Pons (tissue), 1 donor: ENCODE measurements at regions not wholly inside any gene's neighbourhood (a gene's known extent, or its start where the extent isn't known, plus 50 kb on each side); places are given as distances from the start of the nearest gene placed in this dataset.
A peak's percentile ranks its signal among the peaks of the same experiment; 100 is the strongest.

ENCODE experiments used
- DNase-seq: peaks from one replicate; pipeline ENCODE4 v3.0.0-alpha.2; 2016; ENCODE audit warnings: low spot score

DNA sequence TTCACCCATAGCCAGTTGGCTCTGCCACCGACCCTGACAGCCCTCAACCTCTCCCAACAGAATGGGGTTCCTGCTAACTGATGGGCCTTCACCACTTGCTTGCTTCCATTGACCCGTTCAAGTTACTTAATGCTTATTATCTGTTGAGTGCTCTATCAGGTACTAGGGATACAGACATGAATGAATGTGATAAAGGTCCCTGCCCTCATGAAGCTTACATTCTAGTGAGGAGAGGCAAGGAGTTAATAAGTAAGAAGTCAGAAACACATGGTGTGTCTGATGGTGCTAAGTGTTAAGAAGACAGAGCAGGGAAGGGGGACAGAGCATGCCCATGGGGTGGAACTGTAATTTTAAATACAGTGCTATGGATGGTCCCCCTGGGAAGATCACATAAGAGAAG, 107.5 kb upstream of the JUN start:
- no peak for DNase-seq

DNA sequence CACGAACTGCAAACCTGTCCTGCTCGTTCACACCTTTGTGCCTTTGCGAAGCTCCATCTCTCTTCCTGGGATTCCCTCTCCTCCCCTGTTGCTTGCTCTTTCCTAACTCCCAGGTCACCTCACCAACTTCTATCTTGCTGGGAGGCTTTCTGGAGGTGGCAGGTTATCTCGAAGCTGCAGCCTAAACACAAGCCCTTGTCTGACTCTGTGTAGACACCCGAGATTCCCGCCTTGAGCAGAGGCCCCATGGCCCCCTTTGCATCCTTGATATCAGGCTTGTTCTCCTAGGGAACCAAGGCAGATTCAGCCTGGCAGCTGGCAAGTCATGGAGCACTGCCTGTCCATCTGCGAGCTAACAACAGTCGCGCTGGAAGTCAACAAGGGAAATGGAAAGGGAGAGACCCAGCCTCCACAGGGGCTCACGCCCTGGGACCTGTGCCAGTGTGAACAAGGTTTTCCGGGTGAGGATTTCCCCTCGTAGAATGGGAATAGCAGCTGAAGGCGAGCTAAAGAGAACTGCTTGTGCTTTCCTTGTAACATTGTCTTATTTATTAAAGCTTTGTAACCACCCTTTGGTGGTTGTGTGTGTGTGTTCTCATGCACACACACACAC, 109.5 kb upstream of the JUN start:
- DNase-seq, result no peak

DNA sequence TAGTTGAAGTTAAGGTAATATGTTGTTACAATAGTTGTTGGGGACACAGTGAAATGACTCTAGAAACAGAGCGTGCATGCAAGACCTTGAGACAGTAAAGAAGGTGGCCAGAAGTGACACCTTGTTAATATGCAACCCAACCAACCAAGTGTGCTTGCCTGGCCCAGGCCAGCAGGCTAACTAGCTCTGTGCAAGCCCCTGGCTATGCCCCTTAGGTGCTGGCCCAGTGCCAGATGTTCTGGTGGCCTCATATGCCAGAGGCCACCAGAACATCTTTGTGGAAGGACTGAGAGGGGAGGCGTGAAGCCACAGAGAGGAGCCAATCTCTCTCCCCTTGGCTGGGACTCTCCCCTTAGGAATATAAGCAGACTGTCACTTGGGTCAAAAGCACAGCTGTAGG, 111.2 kb upstream of the JUN start:
- no peak for DNase-seq

DNA sequence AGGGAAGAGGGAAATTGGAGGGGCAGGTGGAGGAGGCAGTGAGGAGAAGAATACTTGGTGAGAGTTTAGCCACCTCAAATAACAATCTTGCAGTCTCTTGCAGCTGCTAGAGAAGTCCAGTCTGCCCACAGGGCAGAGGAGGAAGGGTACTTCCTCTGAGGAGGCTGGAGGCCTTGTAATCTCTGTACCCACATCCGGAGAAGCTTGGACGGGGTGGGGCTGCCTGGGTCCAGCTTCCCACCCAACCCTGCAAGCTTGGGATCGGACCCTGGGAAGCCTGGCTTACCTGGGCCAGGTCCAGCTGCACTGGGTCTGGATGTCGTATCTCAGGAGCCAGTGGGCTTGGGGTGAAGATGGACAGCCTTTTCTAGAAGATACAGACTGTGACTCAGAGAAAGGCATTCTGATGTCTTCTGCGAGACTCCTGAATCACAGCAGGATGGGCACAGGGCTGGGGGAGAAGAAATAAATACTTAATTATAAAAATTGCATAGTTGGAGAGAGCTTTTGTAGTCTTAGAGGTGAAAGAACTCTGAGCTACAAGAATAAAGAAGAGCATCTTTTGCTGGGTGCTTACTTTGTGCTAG, 111.8 kb upstream of the JUN start:
- DNase-seq, result peak; percentile 48

DNA sequence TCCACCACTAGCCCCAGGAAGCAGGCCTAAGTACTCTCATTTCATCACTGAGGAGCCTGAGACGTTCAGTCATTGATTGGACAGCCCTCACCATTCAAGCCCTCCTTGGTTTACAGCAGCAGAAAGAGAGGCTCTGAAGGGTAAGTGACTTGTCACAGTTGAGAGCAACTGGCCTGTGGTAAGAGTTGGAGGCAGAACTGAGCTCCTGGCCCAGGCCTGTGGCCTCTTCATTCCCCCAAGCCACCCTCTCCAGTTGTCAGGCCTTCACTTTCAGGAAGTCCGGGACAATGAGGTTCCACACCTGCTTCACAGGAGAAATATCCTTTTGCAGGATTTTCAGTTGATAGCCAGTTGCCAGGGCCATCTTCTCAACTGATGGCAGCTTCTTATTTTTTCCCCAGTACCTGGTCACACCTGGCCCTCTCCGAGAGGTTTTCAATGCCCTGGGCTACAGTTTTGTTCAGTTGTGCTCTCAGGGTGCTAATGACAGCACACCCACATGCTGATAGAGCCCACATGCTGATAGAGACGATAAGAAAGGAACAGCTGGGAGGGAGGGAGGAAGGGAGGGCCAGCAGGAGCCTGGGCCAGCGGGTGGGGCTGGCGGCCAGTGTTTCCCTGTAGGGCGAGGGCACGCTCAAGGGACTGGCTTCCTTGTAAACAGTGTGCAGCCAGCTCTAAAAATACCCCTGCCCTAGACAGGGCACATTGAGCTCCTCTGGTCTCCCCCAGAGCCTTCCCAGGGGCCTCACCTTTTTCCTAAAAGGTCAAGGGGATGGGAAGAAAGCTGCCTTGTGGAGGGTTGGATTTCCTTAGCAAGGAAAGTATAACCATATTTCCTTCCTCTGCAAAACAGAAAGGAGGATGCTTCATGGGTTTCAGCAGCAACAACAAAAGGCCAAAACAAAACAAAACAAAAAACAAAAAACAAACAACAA, 112.7 kb upstream of the JUN start:
- DNase-seq, result no peak

DNA sequence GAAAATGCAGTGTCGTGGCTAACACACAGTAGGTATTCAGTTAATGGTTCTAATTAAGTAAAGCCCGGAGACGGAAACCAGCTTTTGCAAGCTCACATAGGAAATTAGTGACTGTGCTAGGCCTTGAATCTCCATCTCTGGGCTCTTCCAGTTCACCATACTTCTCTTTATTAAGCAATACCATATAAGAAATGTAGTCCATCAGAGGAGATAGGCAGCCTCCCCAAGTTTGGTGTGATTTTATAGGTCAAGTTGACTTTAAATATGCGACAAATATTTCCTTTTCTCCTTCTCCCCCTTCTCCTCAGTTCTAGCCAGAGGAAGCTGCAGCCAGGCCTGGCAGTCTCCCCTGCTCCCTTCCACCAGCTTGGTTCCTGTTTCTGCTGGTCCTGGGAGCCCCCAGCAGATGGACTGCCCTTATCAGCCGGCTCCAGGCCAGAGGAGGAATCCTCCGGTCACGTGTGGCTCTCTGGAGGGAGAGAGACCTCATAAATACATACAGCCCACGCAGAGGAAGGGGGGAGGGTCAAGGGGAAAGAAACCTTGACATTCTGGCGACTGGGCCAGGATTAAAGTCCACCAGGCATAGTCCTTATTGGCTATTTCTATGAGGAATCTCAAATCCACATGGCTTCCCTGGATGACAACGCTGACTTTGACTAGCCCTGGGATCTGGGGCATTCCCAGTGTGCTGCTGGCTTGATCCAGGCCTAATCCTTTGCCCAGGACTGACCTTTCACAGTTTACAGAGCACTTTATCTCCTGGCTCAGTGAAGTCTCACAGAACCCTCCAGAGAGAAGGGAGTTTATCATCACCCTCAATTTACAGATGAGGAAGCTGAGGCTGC, 115.1 kb upstream of the JUN start:
- DNase-seq, result peak; percentile 53

DNA sequence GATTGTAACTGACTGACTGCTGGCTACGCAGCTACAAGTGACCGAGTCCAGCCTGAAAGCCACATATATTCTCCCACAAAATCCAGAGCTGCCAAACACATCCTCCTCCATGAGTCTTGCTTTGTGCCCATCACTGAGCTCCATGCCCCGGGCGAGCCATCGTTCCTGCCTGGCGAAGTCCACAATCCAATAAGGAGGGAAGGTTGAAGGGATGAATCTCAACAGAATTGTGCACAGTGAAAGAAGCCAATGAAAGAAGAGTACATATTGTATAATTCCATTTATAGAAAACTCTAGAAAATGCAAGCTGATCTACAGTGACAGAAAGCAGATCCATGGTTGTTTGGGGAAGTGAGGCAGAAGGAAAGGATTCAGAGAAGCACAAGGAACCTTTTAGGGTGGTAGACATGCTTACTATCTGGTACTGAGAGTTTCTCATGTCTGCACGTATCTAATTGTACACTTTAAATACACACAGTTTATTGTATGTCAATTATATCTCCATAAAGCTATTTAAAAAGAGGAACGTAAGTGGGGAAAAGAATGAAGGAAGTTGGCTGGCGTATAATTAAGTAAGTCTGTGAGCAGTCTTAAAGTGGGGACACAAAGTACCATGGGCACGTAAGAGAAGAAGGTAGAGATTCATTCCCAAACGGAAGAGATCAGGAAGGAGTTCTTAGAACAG, 115.9 kb upstream of the JUN start:
- DNase-seq, result no peak

DNA sequence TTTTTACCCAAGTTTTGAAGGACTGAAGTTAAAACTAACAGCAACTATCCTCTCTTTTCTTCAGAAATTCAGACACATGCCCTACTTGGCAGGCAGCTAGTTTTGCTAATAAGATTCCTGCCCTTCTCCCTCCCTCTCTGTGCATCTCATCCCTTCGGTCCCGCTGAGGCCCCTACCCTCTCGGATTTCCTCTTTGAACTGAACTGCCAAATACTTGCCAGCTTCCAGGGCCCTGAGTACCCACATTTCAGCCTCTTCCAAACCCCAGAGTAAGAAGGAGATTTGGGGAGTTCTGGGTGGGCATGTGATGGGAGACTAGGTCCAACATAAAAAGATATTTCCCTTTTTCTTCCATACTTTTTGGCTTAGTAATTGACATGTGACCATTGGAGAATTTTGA, 116.5 kb upstream of the JUN start:
- no peak for DNase-seq

DNA sequence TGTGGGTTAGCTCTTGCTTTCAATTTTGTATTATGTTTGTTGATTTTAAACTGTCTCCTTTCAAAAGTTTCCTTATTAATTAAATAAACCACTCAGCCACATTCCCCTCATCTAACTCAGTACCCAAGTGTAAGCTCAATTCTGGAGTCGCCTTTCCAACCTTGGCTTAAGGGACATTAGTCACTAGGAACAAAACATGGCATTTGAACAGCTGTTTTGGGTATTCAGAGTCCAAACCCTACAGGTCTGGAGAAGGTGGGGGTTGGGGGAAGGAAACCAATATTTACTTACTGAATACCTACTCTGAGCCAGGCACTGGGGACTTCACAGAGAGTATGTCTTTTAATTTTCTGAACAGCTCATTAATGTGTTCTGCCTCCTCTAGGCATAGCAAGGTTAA, 117.2 kb upstream of the JUN start:
- no peak for DNase-seq

DNA sequence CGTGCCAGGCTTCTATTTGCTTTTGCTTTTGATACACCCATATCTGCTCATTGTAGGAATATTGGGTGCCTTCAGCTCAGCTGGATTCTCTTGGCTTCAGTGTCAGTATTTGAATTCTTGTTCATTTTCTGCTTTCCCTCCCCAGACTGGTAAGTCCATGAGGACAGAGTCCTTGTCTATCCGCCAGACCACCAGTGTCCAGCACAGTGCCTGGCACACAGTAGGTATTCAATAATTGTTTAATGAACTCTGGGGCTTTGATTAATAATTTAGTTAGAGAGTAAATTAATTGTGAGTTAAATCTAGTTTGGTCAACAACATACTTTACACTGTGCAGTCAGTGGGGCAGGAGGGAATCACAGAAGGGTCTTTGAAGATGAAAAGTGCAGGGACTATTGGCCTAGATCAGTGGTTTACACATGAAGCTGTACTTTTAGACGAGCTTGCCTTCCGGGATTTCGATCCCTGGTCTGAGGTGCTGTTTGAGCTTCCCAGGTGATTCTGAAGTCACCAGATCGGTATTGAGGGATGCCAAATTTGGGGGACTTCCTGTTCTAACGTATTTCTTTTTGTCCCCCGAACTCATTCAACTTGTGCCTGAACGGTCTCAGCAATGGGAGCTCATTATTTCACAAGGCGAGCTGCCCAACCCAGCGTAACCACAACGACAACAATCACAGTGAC, 119.1 kb upstream of the JUN start:
- no peak for DNase-seq

DNA sequence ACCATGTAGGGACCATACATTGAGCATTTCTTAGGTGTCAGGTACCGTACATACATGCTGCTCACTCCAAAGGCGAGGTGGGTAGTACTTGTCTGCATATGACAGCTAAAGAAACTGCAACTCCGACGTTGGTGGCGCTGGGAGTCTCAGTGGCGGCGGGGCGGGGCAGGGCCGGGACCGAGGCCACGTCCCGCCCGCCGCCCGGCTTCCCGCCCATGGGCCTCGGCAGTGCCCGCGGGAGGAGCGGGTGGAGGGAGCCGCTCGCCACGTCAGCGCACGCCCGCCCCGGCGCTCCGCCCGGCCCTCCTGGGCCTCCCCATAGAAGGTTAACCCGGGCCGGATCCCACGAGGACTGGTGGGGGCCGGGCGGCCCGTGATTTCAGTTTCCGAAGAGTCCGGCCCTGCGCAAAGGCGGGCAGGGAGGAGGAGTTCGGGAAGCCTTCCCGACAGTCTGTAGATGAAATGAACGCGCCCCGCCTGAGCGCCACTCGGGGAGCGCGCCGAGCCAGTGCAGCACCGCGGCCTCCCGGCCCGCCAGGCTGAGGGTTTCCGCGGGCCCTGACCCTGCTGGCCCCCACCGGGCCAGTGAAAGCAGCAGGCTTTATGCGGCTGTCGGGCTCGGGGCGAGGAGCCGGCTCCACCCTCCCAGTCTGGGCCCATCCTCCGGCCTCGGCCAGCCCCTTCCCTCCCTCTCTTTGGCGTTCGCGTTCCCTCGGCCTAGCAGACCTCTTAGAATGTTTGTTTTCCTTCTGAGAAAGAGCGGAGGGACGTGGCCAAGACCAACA, 119.9 kb upstream of the JUN start:
- peak; percentile 87 for DNase-seq

DNA sequence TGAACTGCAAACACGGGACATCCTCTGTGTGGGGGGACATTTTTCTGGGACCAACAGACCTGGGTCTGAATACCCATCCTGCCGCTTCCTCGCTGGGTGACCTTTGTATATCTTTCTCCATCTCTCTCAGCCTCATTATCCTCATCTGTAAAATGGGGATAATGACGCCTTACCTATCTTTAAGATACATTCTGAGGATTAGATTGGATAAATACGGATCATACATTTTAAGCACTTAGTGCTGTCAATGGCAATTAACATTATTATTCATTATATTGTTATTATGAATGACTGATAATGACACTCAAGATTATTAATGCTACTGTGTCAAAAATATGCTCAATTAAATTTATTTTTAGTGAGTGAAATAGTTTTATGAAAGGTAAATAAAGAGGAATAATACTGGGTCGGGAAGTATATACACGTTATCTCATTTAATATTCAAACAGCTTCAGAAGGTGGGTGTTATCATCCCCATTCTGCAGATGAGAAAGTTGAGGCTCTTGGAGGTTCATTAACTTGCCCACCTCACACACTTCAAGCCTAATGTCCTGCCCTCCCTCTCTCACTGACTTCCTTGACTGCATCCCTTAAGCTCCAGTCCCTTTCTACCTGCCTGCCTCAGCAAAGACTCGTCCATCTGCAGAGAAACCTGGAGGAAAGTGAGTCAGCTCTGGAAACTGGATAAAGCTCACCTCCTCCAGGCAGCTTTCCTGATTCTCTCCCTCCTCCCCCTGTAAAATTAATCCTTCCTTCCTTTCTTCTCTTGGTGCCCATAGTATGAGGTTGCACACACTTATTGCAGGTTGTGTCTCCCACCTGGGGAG, 120.7 kb upstream of the JUN start:
- no peak for DNase-seq

DNA sequence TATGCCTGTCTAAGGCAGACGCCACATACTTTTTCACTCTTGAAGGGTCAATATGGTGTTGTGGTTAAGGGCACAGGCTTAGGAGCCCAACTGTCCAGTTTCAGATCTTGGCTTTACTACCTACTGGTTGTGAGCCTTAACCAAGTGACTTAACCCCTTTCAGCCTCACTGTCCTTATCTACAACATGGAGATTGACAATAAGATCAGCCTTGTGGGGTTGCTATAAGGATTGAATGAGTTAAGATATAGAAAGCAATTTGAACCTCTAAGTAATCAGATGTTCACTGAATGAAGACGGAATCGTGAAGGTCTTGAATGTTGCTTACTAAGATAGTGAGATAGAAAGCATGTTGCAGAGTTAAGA, 121.3 kb upstream of the JUN start:
- no peak for DNase-seq

DNA sequence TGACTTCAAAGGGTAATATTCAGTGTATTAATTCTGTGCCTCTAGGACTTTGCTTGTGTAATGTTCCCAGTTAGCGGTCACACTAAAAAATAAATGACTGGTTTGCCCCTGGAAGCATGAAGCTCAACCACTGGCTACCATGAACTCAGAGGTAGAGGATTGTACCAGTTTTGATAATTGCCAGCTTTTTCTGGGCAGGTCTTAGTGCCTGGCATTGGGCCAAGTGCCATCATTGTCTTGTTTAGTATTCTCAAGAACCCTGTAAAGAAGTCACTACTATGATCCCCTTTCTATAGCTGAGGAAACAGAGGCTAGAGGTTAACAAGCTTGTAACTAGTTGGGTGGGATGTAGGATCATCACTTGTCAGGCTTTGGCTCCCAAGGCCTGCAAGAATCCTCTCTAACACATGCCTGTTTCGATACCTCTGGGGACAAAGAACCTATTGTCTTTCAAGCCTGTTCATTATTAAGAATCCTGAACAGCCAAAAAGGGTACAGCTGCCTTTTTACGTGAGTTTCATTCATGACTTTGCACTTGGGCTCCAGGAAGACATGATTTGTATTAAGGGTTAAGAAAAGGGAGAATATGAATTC, 121.9 kb upstream of the JUN start:
- peak; percentile 51 for DNase-seq

DNA sequence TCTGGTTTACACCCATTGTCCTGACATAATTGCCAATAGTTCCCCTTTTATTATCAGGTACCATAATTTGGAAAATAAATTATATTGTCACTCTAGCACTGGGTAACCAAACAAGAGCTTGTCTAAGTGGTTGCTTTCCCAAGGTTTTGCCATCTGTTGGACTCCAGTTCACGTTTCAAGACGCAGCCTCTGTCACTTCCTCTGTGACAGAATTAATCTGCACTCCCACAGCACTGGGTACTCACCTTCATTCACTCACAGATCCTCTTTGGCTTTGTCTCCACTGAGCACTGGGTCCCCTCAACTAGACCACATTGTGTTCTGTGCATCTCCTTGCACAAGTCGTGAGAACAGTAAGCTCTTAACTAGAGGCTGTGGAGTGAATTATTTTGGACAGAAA, 123.6 kb upstream of the JUN start:
- no peak for DNase-seq

DNA sequence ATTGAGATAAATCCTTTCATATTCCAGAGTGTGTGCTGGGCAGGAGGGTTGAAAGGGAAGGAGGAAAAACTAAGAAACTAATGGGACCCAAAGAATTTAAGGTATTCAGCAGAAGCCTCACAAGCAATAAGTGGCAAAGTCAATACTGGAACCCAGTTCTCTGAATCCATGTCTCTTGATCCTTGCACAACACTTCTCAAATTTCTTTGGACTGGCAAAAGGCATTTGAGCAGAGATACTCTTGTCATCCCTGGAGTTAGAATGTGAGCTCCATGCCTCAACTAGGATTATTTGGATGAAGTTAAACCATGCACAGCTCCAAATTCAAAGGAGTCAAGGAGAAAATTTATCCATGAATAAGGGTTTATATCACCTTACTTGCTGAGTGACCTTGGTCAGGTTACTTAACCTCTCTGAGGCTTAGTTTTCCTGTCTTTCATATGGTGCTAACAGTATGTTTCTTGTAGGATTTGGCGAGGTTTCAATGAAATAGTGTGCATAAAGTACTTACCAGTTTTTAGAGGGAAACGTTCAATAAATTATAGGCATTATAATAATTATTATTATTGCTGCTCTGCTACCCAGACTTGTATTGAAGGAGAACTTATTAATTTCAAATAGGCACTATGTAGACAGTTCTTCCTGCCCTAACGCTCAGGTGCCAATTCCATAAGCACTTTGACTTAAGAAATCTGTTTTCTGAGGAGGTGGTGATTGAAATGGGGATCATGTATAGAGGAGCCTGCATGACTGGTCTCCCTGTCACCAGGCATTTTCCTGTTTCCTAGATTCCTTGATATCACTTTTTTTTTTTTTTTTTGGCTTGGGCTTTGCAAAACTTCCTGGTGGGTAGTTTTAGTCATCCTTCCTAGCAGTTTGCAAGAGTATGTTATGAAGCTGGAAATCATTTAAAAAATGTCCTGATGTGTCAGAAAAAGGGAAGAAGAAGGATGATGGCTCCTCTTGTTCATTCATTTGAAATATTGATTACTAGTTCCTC, 125.0 kb upstream of the JUN start:
- DNase-seq, result no peak

DNA sequence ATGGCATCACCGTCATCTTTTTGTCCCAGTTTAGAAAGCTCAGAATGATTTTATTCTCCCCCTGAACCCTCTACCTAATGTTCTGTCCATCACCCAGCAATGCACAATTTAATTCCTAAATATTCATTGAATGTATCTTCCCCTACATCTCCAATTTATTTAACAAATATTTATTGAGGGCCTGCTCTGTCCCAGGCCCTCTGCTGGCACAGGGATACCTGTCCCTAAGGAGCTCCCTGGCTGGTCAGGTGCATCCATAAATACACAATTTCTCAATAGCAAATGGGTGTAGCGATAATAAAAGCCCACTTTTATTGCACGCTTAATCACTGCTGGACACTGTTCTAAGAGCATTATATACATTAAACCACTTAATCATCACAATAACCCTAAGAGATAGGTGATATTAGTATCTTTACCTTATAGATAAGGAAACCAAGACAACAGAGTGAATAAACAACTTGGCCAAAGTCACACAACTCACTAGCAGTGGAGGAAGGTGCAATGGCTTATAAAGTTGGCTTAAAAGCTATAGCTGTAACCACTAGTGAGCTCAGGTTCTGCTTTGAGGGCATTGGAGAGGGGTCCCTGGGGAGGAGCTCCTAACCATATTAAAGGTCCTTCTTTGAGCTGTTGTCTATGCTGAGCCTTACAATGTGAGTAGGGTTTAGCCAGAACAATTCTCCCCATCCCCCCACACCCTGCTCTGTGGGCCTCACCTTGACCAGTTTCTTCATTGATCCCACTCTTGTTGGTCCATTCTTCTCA, 126.3 kb upstream of the JUN start:
- no peak for DNase-seq
